Fibroblast of lung (primary cell): ENCODE measurements at regions not wholly inside any gene's neighbourhood (a gene's known extent, or its start where the extent isn't known, plus 50 kb on each side); places are given as distances from the start of the nearest gene placed in this dataset.

Source experiments
- EZH2 ChIP-seq: IDR thresholded peaks from 2 replicates; pipeline ENCODE4 v1.5.1; 2012; ENCODE audit warnings: low read length, control low read depth, mild to moderate bottlenecking; ENCODE audit errors: missing control alignments
- TF ChIP-seq, protein P1 (sequence below), 2 donors: IDR thresholded peaks in 1 of 2; conservative IDR thresholded peaks in 1 of 2; 1 replicate in 1 of 2; 2 replicates in 1 of 2; pipeline ENCODE4 v1.5.1; 2011 to 2012; ENCODE audit warnings: low read length in 2 of 2, control low read depth in 1 of 2, inconsistent platforms in 1 of 2, low read depth in 1 of 2, mild to moderate bottlenecking in 1 of 2

DNA sequence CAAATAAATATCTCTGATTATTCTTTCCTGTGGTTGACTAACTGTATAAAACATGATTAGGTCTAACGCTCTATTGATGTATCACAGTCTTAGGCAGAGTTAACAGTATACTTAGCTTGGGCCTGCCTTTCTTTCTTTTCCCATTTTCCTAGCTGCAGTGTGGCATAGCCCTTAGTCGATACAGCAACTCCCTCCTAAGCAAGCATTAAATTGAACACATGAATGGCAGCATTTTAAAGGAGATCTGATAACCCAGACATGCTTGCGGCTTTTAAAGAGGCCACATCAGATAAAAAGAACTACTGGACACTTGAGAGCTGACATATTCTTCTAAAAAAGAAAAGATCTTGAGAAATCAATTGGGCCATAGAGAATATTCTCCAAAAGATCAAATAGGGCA is 312.0 kb upstream of the TMPRSS15 start:
- TF ChIP-seq EZH2 = no peak
- TF ChIP-seq, protein P1, sequence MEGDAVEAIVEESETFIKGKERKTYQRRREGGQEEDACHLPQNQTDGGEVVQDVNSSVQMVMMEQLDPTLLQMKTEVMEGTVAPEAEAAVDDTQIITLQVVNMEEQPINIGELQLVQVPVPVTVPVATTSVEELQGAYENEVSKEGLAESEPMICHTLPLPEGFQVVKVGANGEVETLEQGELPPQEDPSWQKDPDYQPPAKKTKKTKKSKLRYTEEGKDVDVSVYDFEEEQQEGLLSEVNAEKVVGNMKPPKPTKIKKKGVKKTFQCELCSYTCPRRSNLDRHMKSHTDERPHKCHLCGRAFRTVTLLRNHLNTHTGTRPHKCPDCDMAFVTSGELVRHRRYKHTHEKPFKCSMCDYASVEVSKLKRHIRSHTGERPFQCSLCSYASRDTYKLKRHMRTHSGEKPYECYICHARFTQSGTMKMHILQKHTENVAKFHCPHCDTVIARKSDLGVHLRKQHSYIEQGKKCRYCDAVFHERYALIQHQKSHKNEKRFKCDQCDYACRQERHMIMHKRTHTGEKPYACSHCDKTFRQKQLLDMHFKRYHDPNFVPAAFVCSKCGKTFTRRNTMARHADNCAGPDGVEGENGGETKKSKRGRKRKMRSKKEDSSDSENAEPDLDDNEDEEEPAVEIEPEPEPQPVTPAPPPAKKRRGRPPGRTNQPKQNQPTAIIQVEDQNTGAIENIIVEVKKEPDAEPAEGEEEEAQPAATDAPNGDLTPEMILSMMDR (conservative IDR thresholded peaks at IDR 0.05 in 1 of 2, IDR thresholded peaks at IDR 0.05 in 1 of 2; ENCODE audit: low read depth in 1 of 2, low read length in 2 of 2) = no peak
